ENCODE measurements at regions not wholly inside any gene's neighbourhood (a gene's known extent, or its start where the extent isn't known, plus 50 kb on each side); places are given as distances from the start of the nearest gene placed in this dataset.

DNA sequence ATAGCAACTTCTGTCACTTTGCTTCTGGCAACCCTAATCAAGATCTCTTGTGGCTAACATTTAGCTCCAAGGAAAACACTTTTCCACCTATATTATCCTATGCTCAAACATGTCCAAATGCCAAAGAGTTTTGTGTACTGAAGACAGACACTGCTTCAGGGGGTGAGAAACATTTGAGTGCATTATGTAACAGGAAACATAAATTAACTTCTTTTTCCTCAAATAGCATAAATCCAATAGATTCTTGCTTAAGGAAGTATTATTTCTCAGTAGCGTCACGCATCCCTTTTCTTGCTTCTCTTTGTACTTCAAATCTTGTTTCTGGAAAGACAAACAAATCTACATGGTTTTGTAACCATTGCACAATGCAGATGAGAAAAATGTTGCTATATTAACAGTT lies 839.1 kb downstream of the GLUD2 start:
- no peak for DNase-seq (ENCODE audit: low spot score)
- TF ChIP-seq, protein P1, sequence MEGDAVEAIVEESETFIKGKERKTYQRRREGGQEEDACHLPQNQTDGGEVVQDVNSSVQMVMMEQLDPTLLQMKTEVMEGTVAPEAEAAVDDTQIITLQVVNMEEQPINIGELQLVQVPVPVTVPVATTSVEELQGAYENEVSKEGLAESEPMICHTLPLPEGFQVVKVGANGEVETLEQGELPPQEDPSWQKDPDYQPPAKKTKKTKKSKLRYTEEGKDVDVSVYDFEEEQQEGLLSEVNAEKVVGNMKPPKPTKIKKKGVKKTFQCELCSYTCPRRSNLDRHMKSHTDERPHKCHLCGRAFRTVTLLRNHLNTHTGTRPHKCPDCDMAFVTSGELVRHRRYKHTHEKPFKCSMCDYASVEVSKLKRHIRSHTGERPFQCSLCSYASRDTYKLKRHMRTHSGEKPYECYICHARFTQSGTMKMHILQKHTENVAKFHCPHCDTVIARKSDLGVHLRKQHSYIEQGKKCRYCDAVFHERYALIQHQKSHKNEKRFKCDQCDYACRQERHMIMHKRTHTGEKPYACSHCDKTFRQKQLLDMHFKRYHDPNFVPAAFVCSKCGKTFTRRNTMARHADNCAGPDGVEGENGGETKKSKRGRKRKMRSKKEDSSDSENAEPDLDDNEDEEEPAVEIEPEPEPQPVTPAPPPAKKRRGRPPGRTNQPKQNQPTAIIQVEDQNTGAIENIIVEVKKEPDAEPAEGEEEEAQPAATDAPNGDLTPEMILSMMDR (IDR thresholded peaks at IDR 0.05), result no peak
- Histone ChIP-seq H3K4me3 (no peak overlapping the region), H3K27ac (no peak overlapping the region)

DNA sequence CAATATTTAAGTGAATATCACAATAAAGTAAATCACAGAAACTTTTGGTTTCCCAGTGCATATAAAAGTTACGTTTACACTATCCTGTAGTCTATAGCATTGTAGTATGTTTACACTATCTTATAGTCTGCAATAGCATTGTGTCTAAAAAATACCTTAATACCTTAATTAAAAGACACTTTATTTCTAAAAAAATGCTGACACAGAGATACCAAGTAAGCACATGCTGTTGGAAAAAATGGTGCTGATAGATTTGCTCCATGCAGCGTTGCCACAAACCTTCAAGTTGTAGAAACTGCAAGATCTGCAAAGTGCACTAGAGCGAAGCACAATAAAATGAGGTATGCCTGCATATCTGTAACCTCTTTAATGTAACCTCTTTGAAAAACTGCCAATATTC lies 847.3 kb downstream of the GLUD2 start:
- TF ChIP-seq, protein P1 (IDR thresholded peaks at IDR 0.05), result no peak
- DNase-seq (ENCODE audit: low spot score), result no peak
- H3K27ac ChIP-seq, result no peak overlapping the region
- no peak overlapping the region for H3K4me3 ChIP-seq

DNA sequence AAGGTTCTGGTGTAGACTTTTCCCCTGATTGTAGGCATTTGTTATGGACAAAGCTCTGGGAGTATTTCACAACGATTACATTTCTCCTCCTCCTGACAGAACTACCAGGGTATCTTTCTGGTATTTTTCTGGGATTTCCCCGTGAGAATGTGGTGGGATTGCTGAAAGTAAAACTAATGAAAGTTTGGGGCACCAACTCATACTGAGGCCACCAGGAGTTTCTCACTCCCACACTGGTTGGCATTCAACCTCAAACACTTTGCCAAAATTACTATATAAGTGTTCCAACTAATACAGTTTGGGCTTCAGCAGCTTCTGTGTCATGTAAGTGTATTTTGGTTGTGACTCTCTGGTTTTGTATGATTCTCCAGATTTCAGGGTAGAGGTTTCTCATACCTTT lies 855.1 kb downstream of the GLUD2 start:
- TF ChIP-seq, protein P1 (IDR thresholded peaks at IDR 0.05), result no peak
- no peak for DNase-seq (ENCODE audit: low spot score)
- no peak overlapping the region for H3K4me3 ChIP-seq
- no peak overlapping the region for H3K27ac ChIP-seq

DNA sequence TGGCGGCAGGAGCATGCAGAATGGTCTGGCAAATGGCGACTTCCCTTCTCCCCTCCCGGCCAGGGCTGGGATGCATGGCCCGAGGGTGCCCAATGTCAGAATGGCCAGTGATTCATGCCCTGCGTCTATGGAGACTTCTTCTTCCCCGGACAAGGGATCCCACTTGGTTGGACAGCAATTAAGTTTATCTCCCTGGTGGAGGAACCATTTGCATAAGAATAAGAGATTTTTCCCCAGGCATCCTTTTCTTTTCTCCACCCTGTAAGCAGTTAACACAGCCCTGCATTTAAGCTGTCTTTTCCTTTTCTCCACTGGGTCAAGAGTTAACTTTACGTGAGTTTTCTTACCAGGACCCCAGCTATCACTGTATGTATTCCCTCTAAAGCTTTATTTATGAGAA lies 856.6 kb downstream of the GLUD2 start:
- no peak for DNase-seq (ENCODE audit: low spot score)
- Histone ChIP-seq H3K4me3 (no peak overlapping the region), H3K27ac (no peak overlapping the region)
- TF ChIP-seq, protein P1 (IDR thresholded peaks at IDR 0.05), result no peak

DNA sequence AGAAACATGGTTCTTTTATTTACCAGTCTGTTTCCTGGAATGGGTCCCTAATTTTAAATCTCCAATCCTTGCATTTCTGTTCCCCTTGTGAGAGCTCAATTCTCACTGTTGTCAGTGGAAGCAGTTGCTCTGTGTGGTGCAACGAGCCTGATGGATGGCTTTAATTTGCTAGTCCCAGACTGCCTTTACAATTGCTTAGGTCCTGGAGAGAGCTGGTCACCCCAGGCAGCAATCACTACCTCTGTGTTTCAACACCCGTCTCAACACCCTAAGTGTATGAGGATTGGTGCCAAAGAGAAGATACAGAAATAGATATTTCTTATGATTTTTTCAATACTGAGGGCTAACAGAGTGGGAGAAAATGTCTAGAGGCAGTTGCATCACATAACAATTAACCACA lies 873.8 kb downstream of the GLUD2 start:
- DNase-seq (ENCODE audit: low spot score), result no peak
- Histone ChIP-seq H3K4me3 (no peak overlapping the region), H3K27ac (no peak overlapping the region)
- TF ChIP-seq, protein P1 (IDR thresholded peaks at IDR 0.05), result no peak

DNA sequence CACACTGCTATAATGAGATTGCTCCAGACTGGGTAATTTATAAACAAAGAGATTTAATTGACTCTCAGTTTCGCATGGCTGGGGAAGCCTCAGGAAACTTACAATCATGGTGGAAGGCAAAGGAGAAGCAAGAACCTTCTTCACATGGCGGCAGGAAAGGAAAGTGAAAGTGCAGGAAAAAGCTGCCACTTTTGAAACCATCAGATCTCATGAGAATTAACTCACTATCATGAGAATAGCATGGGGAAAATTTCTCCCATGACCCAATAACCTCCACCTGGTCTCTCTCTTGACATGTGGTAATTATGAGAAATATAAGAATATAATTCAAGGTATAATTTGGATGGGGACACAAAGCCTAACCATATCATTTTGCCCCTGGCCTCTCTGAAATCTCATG lies 884.2 kb downstream of the GLUD2 start:
- TF ChIP-seq, protein P1 (IDR thresholded peaks at IDR 0.05), result no peak
- no peak overlapping the region for H3K4me3 ChIP-seq
- H3K27ac ChIP-seq, result no peak overlapping the region
- DNase-seq (ENCODE audit: low spot score), result no peak

DNA sequence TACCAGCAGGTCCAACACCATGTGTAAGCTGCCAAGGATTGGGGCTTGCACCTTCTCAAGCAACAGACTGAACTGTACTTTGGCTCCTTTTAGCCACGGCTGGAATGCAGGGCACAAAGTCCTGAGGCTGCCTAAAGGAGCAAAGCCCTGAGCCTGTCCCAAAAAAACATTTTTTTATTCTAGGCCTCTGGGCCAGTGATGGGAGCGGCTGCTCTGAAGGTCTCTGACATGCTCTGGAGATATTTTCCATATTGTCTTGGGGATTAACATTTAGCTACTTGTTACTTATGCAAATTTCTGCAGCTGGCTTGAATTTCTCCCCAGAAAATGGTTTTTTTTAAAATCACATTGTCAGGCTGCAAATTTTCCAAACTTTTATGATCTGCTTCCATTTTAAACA lies 885.3 kb downstream of the GLUD2 start:
- no peak for DNase-seq (ENCODE audit: low spot score)
- no peak overlapping the region for H3K27ac ChIP-seq
- no peak overlapping the region for H3K4me3 ChIP-seq
- TF ChIP-seq, protein P1 (IDR thresholded peaks at IDR 0.05), result no peak

Data from coronary artery (tissue), 2 donors.